Lower leg skin (tissue), 4 donors: ENCODE measurements at regions not wholly inside any gene's neighbourhood (a gene's known extent, or its start where the extent isn't known, plus 50 kb on each side); places are given as distances from the start of the nearest gene placed in this dataset.

Experiments
- DNase-seq, 2 donors: peaks; one replicate each; pipeline ENCODE4 v3.0.0-alpha.2; 2019; ENCODE audit warnings: low spot score in 2 of 2
- H3K4me3 ChIP-seq: fragments of 200-600 bp; sonication (generic); 2 replicates; pipeline ENCODE4 v1.5.1; 2017; ENCODE audit warnings: mild to moderate bottlenecking, low read depth; ENCODE audit not compliant: poor library complexity, severe bottlenecking
- POLR2A ChIP-seq, 2 donors: fragments of 450-650 bp; IDR thresholded peaks; one replicate each; pipeline ENCODE4 v1.6.1; 2016 to 2017; ENCODE audit warnings: antibody characterized with exemption in 2 of 2, mild to moderate bottlenecking in 1 of 2, moderate library complexity in 1 of 2
- WGBS, 2 donors: methylation state at CpG; one replicate each; pipeline ENCODE4 v1.1.5; 2018; 5-methylcytosine and 5-hydroxymethylcytosine counted together
- intact Hi-C: fragments of 100-400 bp; cut with DNase I; formaldehyde crosslinking; loops from one replicate; pipeline ENCODE4 v1.15.0; 2023; ENCODE audit warnings: low total_unique reads
- TF ChIP-seq, protein P1 (sequence below), 3 donors: fragments of 450-650 bp; IDR thresholded peaks; one replicate each; pipeline ENCODE4 v1.5.1; 2016; ENCODE audit warnings: antibody characterized with exemption in 3 of 3, mild to moderate bottlenecking in 3 of 3, moderate library complexity in 2 of 3

GRCh38 chr7:98771519-98771918 lies 98.3 kb downstream of the TMEM130 start:
- TF ChIP-seq, protein P1, sequence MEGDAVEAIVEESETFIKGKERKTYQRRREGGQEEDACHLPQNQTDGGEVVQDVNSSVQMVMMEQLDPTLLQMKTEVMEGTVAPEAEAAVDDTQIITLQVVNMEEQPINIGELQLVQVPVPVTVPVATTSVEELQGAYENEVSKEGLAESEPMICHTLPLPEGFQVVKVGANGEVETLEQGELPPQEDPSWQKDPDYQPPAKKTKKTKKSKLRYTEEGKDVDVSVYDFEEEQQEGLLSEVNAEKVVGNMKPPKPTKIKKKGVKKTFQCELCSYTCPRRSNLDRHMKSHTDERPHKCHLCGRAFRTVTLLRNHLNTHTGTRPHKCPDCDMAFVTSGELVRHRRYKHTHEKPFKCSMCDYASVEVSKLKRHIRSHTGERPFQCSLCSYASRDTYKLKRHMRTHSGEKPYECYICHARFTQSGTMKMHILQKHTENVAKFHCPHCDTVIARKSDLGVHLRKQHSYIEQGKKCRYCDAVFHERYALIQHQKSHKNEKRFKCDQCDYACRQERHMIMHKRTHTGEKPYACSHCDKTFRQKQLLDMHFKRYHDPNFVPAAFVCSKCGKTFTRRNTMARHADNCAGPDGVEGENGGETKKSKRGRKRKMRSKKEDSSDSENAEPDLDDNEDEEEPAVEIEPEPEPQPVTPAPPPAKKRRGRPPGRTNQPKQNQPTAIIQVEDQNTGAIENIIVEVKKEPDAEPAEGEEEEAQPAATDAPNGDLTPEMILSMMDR (IDR thresholded peaks at IDR 0.05) = no peak
- TF ChIP-seq POLR2A (IDR thresholded peaks at IDR 0.05) = no peak
- DNase-seq = no peak
- intact Hi-C loops = no loop called here
- no peak overlapping the region for H3K4me3 ChIP-seq
- WGBS, 2 donors = 11 to 19% methylated on average over 6 of the region's 6 CpGs

GRCh38 chr7:98771941-98772603 lies 97.7 kb downstream of the TMEM130 start:
- intact Hi-C loops = no loop called here
- 42 to 49% methylated on average over 22 of the region's 22 CpGs for WGBS, 2 donors
- no peak overlapping the region for H3K4me3 ChIP-seq
- no peak for DNase-seq
- TF ChIP-seq, protein P1 (IDR thresholded peaks at IDR 0.05) = no peak
- no peak for TF ChIP-seq POLR2A (IDR thresholded peaks at IDR 0.05)

- DNase-seq = no peak
- WGBS, 2 donors = 47 to 52% methylated on average over 4 of the region's 4 CpGs
- no peak for TF ChIP-seq POLR2A (IDR thresholded peaks at IDR 0.05)
- TF ChIP-seq, protein P1 (IDR thresholded peaks at IDR 0.05) = no peak
- no peak overlapping the region for H3K4me3 ChIP-seq
- intact Hi-C loops = no loop called here
Measured at GRCh38 chr7:98774884-98775283, 94.9 kb downstream of the TMEM130 start.

DNA sequence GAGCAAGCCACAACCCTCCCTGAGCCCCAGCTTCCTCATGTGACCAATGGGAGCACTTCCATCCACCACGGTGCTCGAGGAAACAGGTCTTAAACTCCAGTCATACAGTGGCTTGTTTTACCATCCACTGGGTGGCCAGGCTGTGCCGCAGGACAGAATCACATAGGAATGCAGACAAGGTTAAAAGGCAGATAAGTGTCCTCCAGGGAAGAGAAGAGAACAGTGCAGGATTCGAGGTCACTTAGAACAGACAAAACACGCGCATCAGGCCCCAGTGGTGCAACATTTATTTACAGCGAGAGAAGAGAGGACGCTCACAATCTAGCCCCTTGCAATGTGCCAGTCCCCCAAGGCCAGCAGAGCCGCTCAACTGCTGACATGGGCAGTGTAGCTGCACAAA lies 92.8 kb downstream of the TMEM130 start:
- TF ChIP-seq, protein P1 (IDR thresholded peaks at IDR 0.05) = no peak
- TF ChIP-seq POLR2A (IDR thresholded peaks at IDR 0.05) = no peak
- no peak overlapping the region for H3K4me3 ChIP-seq
- DNase-seq = no peak
- intact Hi-C loops = no loop called here
- WGBS, 2 donors = 75 to 77% methylated on average over 9 of the region's 9 CpGs

DNA sequence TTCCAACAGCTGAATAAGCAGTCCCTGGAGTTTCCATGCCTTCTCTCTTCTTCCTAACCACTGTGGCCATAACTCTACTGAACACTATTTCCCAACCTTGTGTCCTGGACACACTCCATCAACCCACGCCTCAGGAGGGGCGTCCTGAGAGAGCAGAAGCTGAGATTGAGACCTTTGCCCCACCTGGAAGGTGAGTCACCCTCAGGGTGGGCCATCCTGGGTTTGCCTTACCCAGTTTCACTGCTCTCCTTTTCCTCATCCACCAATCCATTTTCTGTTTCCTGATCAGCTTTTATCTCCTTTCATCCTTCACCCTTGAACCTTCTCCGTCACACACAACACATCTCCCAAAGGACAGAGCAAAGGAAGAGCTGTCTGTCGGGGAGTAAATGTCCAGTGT lies 91.4 kb downstream of the TMEM130 start:
- 70 to 71% methylated on average over 4 of the region's 4 CpGs for WGBS, 2 donors
- no peak for DNase-seq
- H3K4me3 ChIP-seq = no peak overlapping the region
- no peak for TF ChIP-seq POLR2A (IDR thresholded peaks at IDR 0.05)
- TF ChIP-seq, protein P1 (IDR thresholded peaks at IDR 0.05) = no peak
- intact Hi-C loops = no loop called here
